Medulla oblongata (tissue), 1 donor: ENCODE measurements at regions not wholly inside any gene's neighbourhood (a gene's known extent, or its start where the extent isn't known, plus 50 kb on each side); places are given as distances from the start of the nearest gene placed in this dataset.
A peak's percentile ranks its signal among the peaks of the same experiment; 100 is the strongest.

Source experiments
- DNase-seq: peaks from one replicate; pipeline ENCODE4 v3.0.0-alpha.2; 2015; ENCODE audit errors: extremely low spot score

GRCh38 chr5:51908215-51908614 lies 525.0 kb downstream of the ISL1 start:
- no peak for DNase-seq

- no peak for DNase-seq
These were observed 561.4 kb downstream of the ISL1 start for GRCh38 chr5:51944500-51945125.

- no peak for DNase-seq
These were observed 575.2 kb downstream of the ISL1 start for GRCh38 chr5:51958473-51958872.

GRCh38 chr5:51960617-51961121 lies 577.4 kb downstream of the ISL1 start:
- DNase-seq, result peak; percentile 5

- DNase-seq, result no peak
These were observed 577.9 kb downstream of the ISL1 start for GRCh38 chr5:51961154-51961562.

GRCh38 chr5:51968756-51969155 lies 585.5 kb downstream of the ISL1 start:
- DNase-seq, result no peak

GRCh38 chr5:51974834-51975233 lies 591.6 kb downstream of the ISL1 start:
- no peak for DNase-seq

GRCh38 chr5:51977014-51977413 lies 593.8 kb downstream of the ISL1 start:
- no peak for DNase-seq

GRCh38 chr5:51983161-51983560 lies 599.9 kb downstream of the ISL1 start:
- no peak for DNase-seq

- no peak for DNase-seq
These were observed 603.5 kb downstream of the ISL1 start for GRCh38 chr5:51986733-51987132.

GRCh38 chr5:51987239-51987638 lies 604.0 kb downstream of the ISL1 start:
- no peak for DNase-seq

GRCh38 chr5:51987669-51988209 lies 604.5 kb downstream of the ISL1 start:
- no peak for DNase-seq

- DNase-seq, result no peak
These were observed 605.4 kb downstream of the ISL1 start for GRCh38 chr5:51988634-51989033.

- no peak for DNase-seq
These were observed 607.0 kb downstream of the ISL1 start for GRCh38 chr5:51990241-51990640.

GRCh38 chr5:51990661-51991180 lies 607.5 kb downstream of the ISL1 start:
- DNase-seq, result no peak

GRCh38 chr5:51991940-51992339 lies 608.7 kb downstream of the ISL1 start:
- no peak for DNase-seq

GRCh38 chr5:51995773-51996306 lies 612.6 kb downstream of the ISL1 start:
- no peak for DNase-seq

GRCh38 chr5:51996356-51996861 lies 613.2 kb downstream of the ISL1 start:
- DNase-seq, result no peak

- no peak for DNase-seq
These were observed 614.3 kb downstream of the ISL1 start for GRCh38 chr5:51997500-51997899.

- DNase-seq, result no peak
These were observed 614.7 kb downstream of the ISL1 start for GRCh38 chr5:51997949-51998348.

- peak; percentile 48 for DNase-seq
These were observed 624.1 kb downstream of the ISL1 start for GRCh38 chr5:52007230-52007858.

- no peak for DNase-seq
These were observed 627.2 kb downstream of the ISL1 start for GRCh38 chr5:52010454-52010853.

- no peak for DNase-seq
These were observed 630.3 kb downstream of the ISL1 start for GRCh38 chr5:52013523-52013922.
